ENCODE measurements at regions not wholly inside any gene's neighbourhood (a gene's known extent, or its start where the extent isn't known, plus 50 kb on each side); places are given as distances from the start of the nearest gene placed in this dataset.

DNA sequence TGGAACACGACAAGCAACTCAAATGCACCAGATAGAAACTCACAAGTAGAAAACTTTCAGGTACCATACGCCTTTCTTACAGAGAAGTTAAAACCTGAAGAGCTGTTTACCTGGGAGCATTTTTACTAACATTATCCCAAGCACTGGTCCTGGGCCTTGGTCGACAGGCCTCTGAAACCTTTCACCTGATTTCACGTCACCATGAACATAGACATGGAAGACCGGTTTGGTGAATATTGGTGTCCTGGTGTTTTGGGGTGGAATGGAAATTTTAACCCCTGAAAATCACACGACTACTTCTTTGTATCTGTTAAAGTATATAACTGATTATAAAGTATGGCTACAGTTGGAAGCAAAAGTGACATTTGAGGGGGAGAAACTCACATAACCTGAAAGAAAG, 176.6 kb upstream of the ARGLU1 start:
- no peak for DNase-seq

DNA sequence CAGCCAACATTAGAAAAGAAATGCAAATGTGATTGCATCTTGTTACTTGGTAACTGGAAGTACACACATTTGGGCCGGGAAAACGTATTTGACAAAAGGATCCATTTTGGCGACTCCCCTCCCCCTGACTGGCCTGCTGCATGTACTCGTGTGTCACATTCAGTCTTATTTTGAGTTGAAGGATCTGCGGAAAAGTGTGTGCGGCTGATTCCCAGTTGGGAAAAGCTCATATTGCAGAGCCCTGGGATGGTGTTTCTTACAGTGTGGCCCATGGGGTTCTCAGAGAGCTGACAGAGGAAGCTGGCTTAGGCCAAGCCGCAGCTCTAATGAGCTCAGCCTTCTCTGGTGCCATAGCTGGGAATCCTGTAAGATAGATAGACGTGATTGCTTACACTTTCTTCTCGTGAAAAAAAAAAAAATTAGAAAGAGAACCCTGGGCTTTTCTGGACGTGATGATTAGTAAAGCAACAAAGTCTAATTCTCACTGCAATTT, 170.3 kb upstream of the ARGLU1 start:
- no peak for DNase-seq

DNA sequence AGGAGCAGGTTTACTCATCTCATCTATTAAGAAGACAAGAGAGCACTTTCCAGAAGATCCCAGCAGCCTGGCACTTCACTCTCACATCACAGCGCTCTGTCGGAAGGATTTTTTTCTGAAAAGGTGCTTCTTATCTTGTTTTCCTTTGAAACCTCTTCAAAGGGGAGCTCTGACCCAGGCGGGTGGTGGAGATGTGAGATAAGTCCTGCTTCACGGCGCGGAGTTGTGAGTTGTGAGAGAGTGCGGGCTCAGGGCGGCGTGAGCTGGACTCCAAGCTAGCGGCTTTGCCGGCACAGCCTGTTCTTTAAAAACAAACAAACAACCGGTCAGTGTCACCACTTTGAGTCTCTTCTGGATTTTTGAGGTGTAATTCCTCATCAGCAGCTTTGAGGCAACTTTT, 169.0 kb upstream of the ARGLU1 start:
- no peak for DNase-seq

DNA sequence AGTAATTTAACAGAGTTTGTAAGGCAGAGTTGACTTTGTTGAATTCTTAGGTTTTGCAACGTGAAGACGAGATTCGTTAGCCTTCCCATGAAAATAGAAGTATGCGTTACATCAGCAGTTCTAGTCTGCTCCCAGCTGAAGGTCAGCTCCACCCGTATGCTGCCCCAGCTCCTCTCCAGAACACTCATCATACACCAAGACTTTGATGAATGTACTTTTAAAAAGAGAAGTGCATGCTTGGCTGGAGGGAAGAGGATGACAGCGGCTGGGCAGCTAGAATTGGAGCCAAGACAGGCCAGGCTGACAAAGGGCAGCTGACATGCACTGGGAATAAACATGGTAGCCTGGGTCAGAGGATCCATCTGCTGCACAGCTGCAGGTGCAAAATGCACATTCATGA, 166.3 kb upstream of the ARGLU1 start:
- DNase-seq = no peak

DNA sequence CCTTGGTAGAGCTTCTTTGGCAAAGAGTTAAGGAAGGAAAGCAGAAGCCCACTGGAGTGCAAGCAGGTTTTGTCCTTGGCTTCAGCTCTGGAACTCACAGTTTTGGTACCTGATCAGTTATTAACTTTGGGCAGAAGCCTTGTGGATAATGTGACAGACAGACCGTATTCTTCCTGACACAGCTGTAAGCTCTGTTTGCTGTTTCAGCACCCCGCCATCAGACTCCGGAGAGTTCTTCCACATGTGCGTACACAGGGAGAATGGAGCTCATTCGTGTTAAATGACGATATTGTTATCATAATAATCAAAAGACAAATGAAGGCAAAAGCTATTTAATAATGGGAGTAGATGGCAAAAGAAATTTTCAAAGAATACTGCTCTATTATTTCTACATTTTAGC, 155.1 kb upstream of the ARGLU1 start:
- no peak for DNase-seq

DNA sequence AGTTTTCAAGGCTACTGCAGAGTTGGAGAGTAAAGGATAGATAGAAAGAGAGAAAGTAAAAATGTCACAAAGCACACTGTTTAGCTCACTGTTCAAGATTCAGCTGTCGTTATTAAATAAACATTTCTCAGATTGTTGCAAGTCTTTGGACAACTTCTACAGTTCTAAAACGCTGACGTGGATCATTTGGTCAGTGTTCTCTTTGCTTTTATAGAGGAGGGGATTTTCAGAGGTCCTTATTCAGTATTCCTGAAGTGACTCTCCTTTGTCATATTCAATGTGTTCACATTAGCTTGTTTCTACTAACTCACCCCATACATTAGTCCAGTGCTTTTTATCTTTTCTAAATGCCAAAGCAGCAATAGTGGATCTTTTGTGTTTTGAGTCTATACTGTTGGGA, 154.7 kb upstream of the ARGLU1 start:
- DNase-seq = no peak

DNA sequence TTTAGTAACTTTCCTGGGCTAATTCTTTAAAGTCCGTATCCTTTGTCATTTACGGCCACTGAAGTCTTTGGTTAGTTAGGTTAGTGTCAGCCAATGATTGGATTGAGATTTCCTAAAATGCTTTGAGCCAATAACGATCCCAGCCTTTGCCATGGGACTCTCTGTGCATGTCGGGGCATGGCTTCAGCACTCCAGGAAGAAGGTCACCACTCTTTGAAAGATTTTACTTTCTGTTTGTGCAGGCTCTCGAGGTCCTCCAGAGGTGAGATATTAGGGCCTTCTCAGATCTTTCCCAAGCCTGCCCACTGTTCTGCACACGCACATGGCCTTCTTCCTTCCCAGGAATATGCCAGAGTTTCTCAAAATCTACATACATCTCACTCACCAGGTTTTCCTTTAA, 153.7 kb upstream of the ARGLU1 start:
- DNase-seq = no peak

DNA sequence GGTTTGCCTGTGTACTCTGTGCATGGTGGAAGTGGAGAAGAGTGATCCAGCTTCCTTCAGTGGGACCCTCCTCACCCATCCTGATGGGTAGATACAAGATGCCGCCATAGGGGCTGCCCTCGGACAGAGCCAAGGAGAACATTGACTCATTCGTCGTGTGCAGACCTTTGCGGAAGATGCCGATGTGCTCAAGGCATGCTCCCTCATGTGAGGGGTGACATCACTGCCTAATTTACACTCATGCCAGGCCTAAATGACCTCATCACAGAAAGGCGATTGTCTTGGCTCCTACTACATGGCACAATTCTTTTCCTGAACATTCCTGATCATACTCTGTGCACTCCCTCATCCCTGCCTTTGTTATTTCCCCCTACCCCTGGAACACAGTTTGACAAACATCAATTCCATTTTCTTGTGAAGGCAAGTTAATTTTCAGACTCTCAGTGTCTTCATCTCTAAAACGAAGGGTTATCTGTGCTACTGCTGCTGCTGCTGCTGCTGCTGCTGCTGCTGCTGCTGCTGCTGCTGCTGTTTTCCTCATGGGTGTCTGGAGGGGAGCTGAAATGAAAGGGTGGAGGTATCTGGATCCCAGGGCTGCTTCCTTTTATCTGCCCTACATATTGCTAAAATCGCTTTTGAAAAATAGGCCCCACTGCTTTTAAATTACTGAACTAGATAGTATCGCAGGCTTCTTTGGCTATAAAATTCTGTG, 146.5 kb upstream of the ARGLU1 start:
- DNase-seq = no peak

DNA sequence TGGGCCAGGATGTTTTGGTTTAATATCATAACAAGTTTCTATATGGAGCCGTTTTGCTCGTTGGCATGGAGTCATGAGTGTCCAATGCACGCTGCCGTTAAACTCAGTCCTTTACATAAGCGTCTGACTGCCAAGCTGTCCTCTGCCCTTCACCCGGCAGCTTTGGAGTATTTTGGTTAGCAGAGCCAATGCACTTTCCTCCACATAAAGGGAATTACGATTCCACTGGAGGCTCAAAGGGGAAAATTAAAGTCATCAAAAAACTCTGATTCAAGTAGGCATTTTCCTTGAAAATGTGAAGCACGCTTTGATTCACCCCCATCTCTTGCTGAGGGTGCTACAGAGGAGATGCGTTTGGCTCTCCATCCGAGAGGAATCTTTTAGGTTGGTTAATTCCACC, 144.4 kb upstream of the ARGLU1 start:
- DNase-seq = no peak

DNA sequence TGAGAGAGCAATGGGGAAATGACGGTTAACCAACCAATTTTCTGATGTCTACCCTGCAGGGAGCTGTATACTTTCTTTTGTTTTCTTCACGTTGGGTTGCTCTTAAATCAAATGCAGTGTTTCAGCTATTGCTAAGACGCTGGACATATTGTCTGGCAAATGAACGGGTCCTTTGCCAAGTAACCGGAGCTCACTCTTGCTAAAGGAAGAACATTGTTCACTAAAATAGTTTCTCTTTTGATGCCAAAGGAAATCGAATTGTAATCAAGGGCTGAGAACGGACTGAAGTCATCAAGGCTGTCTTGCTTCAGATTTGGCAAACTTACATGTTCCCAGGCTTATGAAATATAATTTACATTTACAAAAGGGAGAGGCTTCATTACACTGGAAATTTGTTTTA, 142.3 kb upstream of the ARGLU1 start:
- DNase-seq = no peak

DNA sequence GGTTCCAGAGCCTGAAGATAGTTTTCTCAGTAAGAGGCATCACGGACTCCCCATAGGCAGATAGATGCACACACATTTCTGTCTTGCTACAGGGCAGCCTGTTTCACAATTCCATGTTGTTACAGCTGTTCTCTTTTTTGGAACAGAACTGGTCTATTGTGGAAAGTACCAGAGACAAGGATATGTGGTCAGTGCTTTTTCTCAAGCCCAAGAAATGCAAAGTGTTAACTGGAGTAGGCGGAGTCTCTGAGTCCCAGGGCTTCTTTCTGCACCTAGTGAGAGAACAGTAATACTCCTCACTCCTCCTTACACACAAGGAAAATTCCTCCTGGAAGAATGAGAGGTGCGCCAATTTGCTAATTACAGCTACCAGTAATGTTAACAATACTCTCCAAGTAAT, 141.6 kb upstream of the ARGLU1 start:
- no peak for DNase-seq

DNA sequence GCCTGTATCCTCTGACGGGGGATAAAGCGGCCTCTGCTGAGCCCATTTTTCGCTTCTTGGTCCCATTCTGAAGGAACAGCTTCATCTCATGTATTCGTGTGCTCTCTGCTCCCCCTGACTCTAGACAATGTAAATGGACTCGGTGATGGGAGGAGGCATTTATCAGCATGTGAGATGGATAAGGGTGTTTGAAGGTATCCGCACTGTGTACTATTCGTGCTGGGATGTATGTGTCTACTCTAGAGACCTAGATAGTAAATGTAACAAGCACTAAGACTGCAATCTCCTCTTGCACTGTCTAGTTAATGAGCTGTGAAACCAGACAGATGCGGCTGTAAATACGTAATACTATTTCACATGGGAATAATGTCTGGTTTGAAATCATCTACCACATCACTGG, 134.6 kb upstream of the ARGLU1 start:
- no peak for DNase-seq

DNA sequence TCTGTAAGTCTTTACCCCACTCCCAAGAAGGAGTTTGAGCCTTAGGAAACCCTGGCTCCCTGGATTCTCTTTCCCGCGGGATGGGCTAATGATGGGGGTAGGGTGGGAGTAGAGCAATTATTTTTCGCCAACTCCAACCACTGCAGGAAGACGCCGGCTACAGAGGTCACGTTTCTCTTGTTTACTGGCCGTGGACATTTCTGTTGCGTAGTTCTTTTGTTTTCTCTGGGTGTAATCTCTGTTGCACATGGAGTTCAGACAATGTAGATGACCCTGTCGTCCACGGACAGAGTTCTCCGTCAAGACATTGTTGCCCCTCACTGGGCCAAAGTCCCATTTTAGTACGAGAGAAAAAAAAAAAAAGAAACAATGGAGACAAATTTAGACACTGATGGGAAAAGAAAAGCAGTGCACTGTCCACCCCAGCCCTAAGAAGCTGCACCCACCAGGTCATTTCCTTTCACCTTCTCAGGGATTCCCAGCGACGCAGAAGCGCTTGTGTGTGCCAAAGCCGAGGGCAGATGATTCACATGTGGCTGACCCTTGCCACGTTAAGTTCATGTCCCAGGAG, 133.9 kb upstream of the ARGLU1 start:
- DNase-seq = no peak

DNA sequence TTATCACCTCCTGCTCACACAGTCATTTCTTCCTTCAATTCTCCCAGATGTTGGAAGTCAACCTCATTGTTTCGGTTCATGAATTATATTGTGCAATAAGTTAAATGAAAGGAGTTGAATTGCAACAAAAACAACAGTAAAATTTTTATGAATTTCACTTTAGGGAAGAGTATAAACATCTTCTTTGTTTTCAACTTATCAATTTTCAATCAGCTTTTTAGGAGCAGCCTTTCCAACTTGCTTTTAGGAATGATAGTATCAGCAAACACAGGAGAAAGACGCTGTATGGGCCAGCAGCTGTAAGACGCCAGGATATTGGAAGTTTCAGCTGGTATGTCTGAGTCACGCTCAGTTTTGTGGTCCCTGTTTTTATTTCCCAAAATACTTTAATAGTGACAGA, 132.5 kb upstream of the ARGLU1 start:
- DNase-seq = no peak

DNA sequence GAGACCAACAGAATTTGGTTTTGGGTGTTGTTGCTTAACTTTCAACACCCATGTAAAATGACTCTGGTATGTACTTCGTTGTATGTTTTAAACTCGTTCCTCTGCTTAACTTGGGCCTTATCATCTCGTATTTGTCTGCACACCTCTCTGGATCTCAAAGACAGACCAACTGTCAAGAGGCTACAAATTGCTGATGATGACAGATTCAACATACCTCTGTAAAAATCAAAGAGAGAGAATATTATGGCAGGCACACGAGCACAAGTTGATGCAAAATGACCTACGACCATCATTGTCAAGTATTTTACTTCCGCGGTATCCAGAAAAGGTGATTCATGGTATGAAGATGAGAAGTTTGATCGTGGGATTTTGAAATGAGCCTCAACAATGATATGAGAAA, 132.1 kb upstream of the ARGLU1 start:
- no peak for DNase-seq

DNA sequence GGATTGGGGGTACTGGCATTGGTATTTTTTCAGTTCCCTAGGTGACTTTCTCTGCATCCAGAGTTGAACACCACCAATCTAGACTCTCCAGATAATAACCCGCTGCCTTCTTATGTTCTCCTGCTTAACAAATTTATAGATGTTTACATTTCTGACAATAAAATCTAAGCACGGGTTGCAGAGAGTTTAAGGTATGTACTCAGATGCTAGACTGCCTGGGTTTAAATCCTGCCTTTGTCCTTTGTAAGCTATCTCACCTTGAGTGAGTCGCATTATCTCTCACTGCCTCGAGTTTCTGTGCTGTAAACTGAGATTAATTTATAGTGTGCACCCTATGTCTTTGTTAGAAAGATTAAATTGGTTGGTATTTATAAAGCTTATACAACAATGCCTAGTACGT, 131.4 kb upstream of the ARGLU1 start:
- no peak for DNase-seq

DNA sequence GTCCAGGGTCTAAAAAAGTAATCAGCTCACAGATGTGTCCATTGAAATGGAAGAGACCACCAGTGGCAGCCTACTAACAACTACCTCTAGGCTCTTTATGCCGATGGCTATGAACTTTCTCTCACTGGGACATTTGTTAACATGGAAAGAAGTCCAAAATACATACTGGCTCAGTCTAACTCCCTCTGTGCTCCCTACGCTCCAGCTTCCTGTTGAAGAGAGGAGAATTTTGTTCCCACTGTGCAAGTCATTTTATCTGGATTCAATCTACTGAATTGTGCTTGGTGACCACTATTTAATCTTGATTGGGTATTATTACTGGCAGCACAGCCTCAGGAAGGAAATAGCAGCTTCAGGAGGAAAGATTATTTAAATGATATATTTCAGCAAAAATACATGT, 128.8 kb upstream of the ARGLU1 start:
- no peak for DNase-seq

DNA sequence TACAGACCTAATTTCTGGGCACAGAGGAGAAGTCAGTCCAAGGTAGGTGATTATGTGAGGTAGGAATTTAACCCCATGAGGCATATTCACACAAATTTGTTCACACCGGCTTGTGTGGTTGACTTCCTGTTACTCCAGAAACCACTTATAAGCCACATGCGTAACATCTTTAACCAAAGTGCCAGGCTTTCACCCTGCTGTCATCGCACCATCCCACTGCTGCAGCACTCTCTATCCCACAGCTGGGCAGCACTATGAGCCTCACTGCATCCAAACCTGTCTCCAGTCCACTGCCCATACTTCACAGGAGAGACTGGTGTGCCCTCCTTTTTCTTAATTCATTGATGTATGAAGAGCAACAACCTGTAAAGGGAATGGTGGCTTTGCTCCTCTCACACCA, 128.2 kb upstream of the ARGLU1 start:
- no peak for DNase-seq

DNA sequence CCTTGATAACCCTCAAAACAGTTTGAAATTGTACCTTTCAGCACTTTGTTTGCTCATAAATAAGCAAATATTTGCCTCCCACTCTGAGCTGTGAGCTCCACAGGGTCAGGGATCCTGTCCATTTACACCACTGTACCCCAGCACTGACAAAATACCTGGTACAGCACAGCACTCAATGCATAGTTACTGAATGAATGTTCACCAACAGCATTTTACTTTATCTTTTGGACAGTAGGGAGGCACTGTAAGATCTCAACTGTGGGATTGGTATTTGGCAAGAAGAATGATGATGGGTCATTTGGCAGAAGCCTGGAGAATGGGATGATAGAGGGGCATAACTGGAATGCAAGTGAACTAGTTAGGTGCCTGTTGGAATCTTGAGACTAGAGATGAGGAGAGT, 127.2 kb upstream of the ARGLU1 start:
- DNase-seq = no peak

DNA sequence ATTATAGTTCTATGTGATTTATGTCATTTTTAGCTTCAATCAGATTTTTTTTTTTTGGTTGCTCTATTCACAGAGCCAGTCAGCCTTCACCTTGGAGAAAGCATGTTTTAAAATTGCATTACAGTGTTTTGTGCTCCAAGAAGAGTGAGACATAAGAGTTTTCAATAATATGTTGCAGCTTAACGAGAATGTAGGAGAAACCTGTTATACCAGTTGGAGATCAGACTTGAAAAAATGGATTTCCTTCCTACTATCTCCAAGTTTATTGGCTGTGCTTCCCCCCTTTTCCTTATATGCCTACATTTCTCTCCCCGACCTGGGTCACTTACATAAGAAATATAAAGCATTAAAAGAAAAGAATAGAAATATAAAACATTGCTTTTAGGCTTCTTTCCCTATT, 123.9 kb upstream of the ARGLU1 start:
- DNase-seq = no peak

DNA sequence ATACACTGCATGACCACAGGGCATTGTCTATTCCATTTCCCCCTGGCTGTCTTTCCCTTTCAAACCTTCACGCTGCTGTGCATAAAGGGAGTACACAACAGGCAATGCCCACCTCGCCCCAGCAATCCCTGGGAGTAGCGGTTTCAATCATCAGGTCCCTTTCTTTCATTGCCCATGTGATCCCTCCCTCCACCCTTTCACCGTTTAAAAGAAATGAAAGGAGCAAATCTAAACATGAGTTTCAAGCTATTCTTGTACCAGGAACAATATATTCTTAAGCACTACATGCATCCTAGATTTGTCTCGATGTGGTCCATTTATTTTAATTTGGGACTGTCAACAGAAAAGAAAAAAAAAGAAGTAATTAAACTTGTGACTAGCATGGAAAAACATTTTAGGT, 123.4 kb upstream of the ARGLU1 start:
- no peak for DNase-seq

DNA sequence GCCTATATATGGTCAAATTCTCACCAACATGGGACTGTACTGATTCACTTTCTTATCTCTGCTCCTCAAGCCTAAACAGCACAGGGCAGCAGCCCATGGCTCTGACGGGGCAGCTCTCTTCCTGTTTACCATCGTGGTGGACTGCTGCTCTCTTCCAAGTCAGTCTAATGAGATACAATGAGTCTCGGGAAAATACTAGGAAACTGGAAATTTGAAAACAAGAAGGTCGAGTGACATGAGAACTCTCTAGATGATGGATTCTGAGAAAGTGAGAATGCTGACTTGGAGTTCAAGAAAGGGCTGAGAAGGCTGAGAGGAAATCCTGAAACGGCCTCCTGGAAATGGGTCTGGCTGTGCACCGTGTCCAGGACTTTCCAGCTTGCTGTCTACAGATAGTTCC, 122.8 kb upstream of the ARGLU1 start:
- DNase-seq = no peak

DNA sequence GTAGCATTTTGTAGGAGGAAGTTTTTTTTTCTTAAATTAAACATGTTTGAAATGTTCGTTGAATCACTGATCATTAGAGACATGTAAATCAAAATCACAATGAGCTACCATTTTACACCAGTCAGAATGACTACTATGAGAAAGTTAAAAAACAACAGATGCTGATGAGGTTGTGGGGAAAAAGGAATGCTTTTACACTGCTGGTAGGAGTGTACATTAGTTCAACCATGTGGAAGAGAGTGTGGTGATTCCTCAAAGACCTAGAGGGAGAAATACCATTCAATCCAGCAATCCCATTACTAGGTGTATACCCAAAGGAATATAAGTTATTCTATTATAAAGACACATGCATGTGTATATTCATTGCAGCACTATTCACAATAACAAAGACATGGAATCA, 122.0 kb upstream of the ARGLU1 start:
- DNase-seq = no peak

DNA sequence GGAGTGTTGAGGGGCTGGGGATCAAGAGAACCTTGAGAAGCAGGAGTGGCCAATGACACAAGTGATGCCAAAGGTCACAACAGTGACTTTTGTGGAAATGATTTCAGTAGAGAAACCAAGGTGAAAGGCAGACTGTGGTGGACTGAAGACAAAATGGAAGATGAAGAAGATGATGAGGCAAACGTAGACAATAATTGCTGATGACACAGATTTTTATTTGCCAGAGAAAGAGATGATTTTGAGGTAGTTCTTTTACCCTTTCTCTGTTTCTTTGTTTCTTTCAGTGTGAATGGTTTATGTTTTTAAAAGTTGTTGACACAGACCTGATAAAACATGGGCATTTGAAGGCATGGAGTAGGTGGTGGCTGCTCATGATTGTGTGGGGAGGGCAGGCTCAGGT, 121.0 kb upstream of the ARGLU1 start:
- no peak for DNase-seq

DNA sequence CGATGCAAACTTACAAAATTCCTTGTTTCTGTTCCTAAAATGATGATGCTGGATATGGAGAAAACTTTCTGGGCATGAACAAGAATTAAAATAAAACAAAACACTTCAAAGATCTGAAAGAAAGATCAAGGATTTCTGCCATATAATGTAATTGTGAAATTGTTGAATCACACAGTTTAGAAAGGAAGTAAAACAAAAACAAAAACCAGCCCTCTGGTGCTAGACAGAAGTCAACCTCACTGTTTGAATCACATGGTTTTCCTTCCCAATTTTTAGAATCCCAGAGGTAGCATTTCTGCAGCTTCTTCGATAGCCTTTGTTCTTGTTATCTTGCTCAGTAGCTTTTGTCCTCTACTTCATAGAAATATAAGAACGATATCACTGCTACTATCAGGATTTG, 118.2 kb upstream of the ARGLU1 start:
- no peak for DNase-seq

Measured in NCI-H2107 (cell line).